Liver (tissue), 7 donors: ENCODE measurements at regions not wholly inside any gene's neighbourhood (a gene's known extent, or its start where the extent isn't known, plus 50 kb on each side); places are given as distances from the start of the nearest gene placed in this dataset.
A peak's percentile ranks its signal among the peaks of the same experiment; 100 is the strongest.
"Not testable (repeated sequence)": the region's sequence is repeated elsewhere in the genome, so short reads cannot be mapped to it uniquely, and the experiment has no call there.

Experiments
- DNase-seq: peaks from one replicate; pipeline ENCODE4 v3.0.0-alpha.2; 2017; ENCODE audit warnings: low spot score
- H3K27ac ChIP-seq, 2 donors: one replicate each; pipeline ENCODE4 v1.7.0; 2013; ENCODE audit warnings: inconsistent platforms in 2 of 2, low read length in 2 of 2, control low read depth in 1 of 2, low read depth in 1 of 2, mild to moderate bottlenecking in 1 of 2
- H3K27me3 ChIP-seq, 4 donors: one replicate each; pipeline versions ENCODE4 v1.6.1 to v1.7.0; 2013; ENCODE audit warnings: low read length in 3 of 4, inconsistent platforms in 1 of 4, mild to moderate bottlenecking in 1 of 4, moderate library complexity in 1 of 4; ENCODE audit not compliant: control insufficient read depth in 4 of 4, insufficient read depth in 4 of 4
- H3K36me3 ChIP-seq, 4 donors: one replicate each; pipeline versions ENCODE4 v1.6.1 to v1.7.0; 2013; ENCODE audit warnings: low read length in 3 of 4, mild to moderate bottlenecking in 3 of 4, low read depth in 1 of 4, moderate library complexity in 1 of 4; ENCODE audit not compliant: control insufficient read depth in 4 of 4, insufficient read depth in 3 of 4
- H3K4me1 ChIP-seq, 4 donors: one replicate each; pipeline versions ENCODE4 v1.6.1 to v1.7.0; 2013; ENCODE audit warnings: low read length in 3 of 4, mild to moderate bottlenecking in 3 of 4, moderate library complexity in 1 of 4; ENCODE audit not compliant: control insufficient read depth in 4 of 4, insufficient read depth in 4 of 4
- H3K4me3 ChIP-seq, 3 donors: one replicate each; pipeline versions ENCODE4 v1.6.1 to v1.7.0; 2013; ENCODE audit warnings: low read length in 3 of 3, control low read depth in 1 of 3, low read depth in 1 of 3, mild to moderate bottlenecking in 1 of 3
- H3K9ac ChIP-seq, 2 donors: one replicate each; pipeline ENCODE4 v1.7.0; 2013; ENCODE audit warnings: low read length in 2 of 2, mild to moderate bottlenecking in 2 of 2, moderate library complexity in 2 of 2, control low read depth in 1 of 2, low read depth in 1 of 2
- H3K9me3 ChIP-seq, 4 donors: one replicate each; pipeline versions ENCODE4 v1.6.1 to v1.7.0; 2013; ENCODE audit warnings: low read length in 3 of 4; ENCODE audit not compliant: control insufficient read depth in 4 of 4
- NR2F2 ChIP-seq: IDR thresholded peaks from 2 replicates; pipeline ENCODE4 v1.6.1; 2016; ENCODE audit warnings: antibody characterized with exemption
- RAD21 ChIP-seq, 2 donors: IDR thresholded peaks; 2 replicates each; pipeline ENCODE4 v1.6.1; 2016; ENCODE audit warnings: antibody characterized with exemption in 2 of 2, mild to moderate bottlenecking in 2 of 2
- WGBS: extraction: QIAGEN DNeasy Blood & Tissue Kit; methylation state at CpG from one replicate; pipeline ENCODE4 v1.1.7; 2013; 5-methylcytosine and 5-hydroxymethylcytosine counted together
- donor health status: healthy.
- donor health status: healthy.
- donor health status: healthy.
- donor health status: healthy.

DNA sequence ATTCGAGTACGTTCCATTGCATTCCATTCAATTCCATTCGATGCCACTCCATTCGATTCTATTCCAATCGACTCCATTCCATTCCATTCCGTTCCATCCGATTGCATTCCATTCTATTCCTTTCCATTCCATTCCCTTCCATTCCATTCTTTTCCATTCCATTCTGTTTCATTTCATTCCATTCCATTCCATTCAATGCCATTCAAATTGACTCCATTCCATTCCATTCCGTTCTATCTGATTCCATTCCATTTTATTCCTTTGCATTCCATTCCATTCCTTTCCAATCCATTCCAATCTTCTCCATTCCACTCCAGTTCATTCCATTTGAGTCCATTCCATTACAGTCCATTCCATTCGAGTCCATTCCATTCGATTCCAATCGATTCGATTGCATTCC lies 2580.0 kb upstream of the TPTE start:
- 77% methylated on average over 12 of the region's 12 CpGs for WGBS
- not testable (repeated sequence) for H3K9ac ChIP-seq, H3K27ac ChIP-seq, H3K4me1 ChIP-seq, H3K27me3 ChIP-seq, DNase-seq, H3K36me3 ChIP-seq
- Histone ChIP-seq H3K9me3 (peaks cover 52 to 91% (median 74%) of the 10 kb centered on the region in 4 donors), H3K4me3 (peak overlapping the region in 2 of 3 donors; percentile 3 to 31)

- not testable (repeated sequence) for H3K27ac ChIP-seq, H3K4me1 ChIP-seq, H3K27me3 ChIP-seq, H3K36me3 ChIP-seq, DNase-seq, H3K9ac ChIP-seq
- H3K4me3 ChIP-seq: peak overlapping the region in 2 of 3 donors; percentile 15 to 30
- 71% methylated on average over 15 of the region's 15 CpGs for WGBS
- peaks cover 53 to 93% (median 76%) of the 10 kb centered on the region in 4 donors for H3K9me3 ChIP-seq
Observed at GRCh38 chr21:7942219-7942618, 2579.2 kb upstream of the TPTE start.

DNA sequence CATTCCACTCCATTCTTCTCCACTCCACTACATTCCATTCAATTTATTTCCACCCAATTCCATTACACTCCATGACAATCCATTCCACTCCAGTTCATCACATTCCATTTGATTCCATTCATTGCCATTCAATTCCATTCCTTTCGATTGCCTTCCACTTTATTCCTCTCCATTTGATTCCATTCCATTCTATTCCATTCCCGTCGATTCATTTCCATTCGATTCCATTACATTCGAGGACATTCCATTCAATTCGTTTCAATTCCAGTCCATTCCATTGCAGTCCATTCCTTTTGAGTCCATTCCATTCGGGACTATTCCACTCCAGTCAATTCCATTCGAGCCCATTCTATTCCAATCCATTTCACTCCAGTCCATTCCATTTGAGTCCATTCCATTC lies 2577.8 kb upstream of the TPTE start:
- Histone ChIP-seq H3K9me3 (peaks cover 51 to 92% (median 79%) of the 10 kb centered on the region in 4 donors), H3K4me3 (peak overlapping the region in 2 of 3 donors; percentile 27 to 41)
- not testable (repeated sequence) for H3K4me1 ChIP-seq, DNase-seq, H3K9ac ChIP-seq, H3K36me3 ChIP-seq, H3K27me3 ChIP-seq, H3K27ac ChIP-seq
- 64% methylated on average over 8 of the region's 8 CpGs for WGBS

DNA sequence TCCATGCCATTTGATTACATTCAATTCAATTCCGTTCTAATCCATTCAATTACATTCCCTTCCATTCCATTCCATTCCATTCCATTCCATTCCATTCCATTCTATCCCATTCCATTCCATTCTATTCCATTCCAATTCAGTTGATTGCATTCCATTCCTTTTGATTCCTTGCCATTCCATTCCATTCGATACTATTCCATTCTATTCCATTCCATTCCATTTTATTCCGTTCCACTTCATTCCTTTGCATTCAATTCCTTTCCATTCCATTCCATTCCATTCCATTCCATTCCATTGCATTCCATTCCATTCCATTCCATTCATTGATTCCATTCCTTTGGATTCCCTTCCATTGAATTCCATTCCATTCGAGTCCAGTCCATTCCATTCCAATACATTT lies 2574.0 kb upstream of the TPTE start:
- H3K36me3 ChIP-seq: no peaks in the 10 kb centered on the region
- DNase-seq: no peak
- TF ChIP-seq RAD21 (IDR thresholded peaks at IDR 0.05) (no peak), NR2F2 (no peak)
- no peak overlapping the region for H3K27ac ChIP-seq
- peaks cover 61 to 91% (median 87%) of the 10 kb centered on the region in 4 donors for H3K9me3 ChIP-seq
- H3K4me1 ChIP-seq: no peaks in the 10 kb centered on the region
- WGBS: 47% methylated on average over 4 of the region's 4 CpGs
- H3K9ac ChIP-seq: no peak overlapping the region
- peak overlapping the region in 2 of 3 donors; percentile 6 to 60 for H3K4me3 ChIP-seq
- H3K27me3 ChIP-seq: no peaks in the 10 kb centered on the region

GRCh38 chr21:7948727-7949126 lies 2572.7 kb upstream of the TPTE start:
- H3K27ac ChIP-seq, H3K4me1 ChIP-seq, H3K27me3 ChIP-seq, H3K36me3 ChIP-seq, DNase-seq, H3K9ac ChIP-seq: not testable (repeated sequence)
- H3K9me3 ChIP-seq: peaks cover 57 to 92% (median 90%) of the 10 kb centered on the region in 4 donors
- peak overlapping the region in 2 of 3 donors; percentile 22 to 42 for H3K4me3 ChIP-seq
- 64% methylated on average over 7 of the region's 7 CpGs for WGBS

DNA sequence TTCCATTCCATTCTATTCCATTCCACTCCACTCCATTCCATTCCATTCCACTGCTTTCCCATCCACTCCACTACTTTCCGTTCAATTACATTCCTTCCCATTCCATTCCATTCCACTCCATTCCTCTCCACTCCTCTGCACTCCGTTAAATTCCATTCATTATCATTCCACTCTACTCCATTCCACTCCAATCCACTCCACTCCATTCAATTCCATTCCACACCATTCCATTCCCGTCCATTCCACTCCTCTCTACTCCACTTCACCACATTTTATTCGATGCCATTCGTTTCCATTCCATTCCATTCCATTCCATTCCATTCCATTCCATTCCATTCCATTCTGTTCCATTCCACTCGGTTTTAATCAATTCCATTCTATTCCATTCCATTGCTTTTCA lies 2571.5 kb upstream of the TPTE start:
- DNase-seq, H3K27ac ChIP-seq, H3K4me1 ChIP-seq, H3K27me3 ChIP-seq, H3K9ac ChIP-seq, H3K36me3 ChIP-seq: not testable (repeated sequence)
- Histone ChIP-seq H3K4me3 (peak overlapping the region in 1 of 3 donors; percentile 22), H3K9me3 (peaks cover 54 to 90% (median 89%) of the 10 kb centered on the region in 4 donors)
- 36% methylated on average over 6 of the region's 6 CpGs for WGBS
